Uterus (tissue), 2 donors: ENCODE measurements at regions not wholly inside any gene's neighbourhood (a gene's known extent, or its start where the extent isn't known, plus 50 kb on each side); places are given as distances from the start of the nearest gene placed in this dataset.

Source experiments
- CTCF ChIP-seq, 4 experiments: fragments of 200-600 bp in 2 of 4; fragments of 450-650 bp in 2 of 4; sonication (generic) in 2 of 4; IDR thresholded peaks; one replicate each; pipeline ENCODE4 v1.5.1; 2016 to 2019; ENCODE audit warnings: antibody characterized with exemption in 4 of 4, mild to moderate bottlenecking in 2 of 4, moderate library complexity in 1 of 4
- POLR2A ChIP-seq, 2 donors: fragments of 450-650 bp; IDR thresholded peaks; one replicate each; pipeline ENCODE4 v1.6.1; 2016; ENCODE audit warnings: antibody characterized with exemption in 2 of 2, mild to moderate bottlenecking in 1 of 2, moderate library complexity in 1 of 2

- no peak for TF ChIP-seq CTCF (IDR thresholded peaks at IDR 0.05)
- TF ChIP-seq POLR2A (IDR thresholded peaks at IDR 0.05): no peak
Measured at GRCh38 chr10:121205625-121206024, 354.5 kb downstream of the WDR11 start.
